NCI-H524 treated with DMSO at 0.1 percent for 48 hours (cell line): ENCODE measurements at regions not wholly inside any gene's neighbourhood (a gene's known extent, or its start where the extent isn't known, plus 50 kb on each side); places are given as distances from the start of the nearest gene placed in this dataset.

Experiments used
- DNase-seq: peaks from one replicate; lab custom pipeline; 2025; lab: John Stamatoyannopoulos, UW

GRCh38 chrX:20320461-20321159, 53.9 kb upstream of the RPS6KA3 start:
- no peak for DNase-seq

- no peak for DNase-seq
Observed at GRCh38 chrX:20319054-20319453, 52.3 kb upstream of the RPS6KA3 start.

GRCh38 chrX:20317873-20318272, 51.2 kb upstream of the RPS6KA3 start:
- DNase-seq = no peak
